Adrenal gland (tissue), 9 donors: ENCODE measurements at regions not wholly inside any gene's neighbourhood (a gene's known extent, or its start where the extent isn't known, plus 50 kb on each side); places are given as distances from the start of the nearest gene placed in this dataset.

ENCODE experiments used
- DNase-seq, 7 donors: peaks; one replicate each; pipeline ENCODE4 v3.0.0-alpha.2; 2019 to 2020
- H3K27ac ChIP-seq, 5 donors: fragments of 200-600 bp; sonication (generic) in 4 of 5; 1 replicate in 3 of 5; 2 replicates in 2 of 5; pipeline versions ENCODE4 v1.5.1 to v1.8.0; 2016 to 2020; ENCODE audit warnings: mild to moderate bottlenecking in 1 of 5
- H3K27me3 ChIP-seq: fragments of 200-600 bp; 2 replicates; pipeline ENCODE4 v1.8.0; 2021
- H3K36me3 ChIP-seq, 2 donors: fragments of 200-600 bp; replicated peaks in 1 of 2; 1 replicate in 1 of 2; 2 replicates in 1 of 2; pipeline versions ENCODE4 v1.5.1 to v1.8.0; 2018 to 2022
- H3K4me1 ChIP-seq, 2 donors: fragments of 200-600 bp; replicated peaks in 1 of 2; 1 replicate in 1 of 2; 2 replicates in 1 of 2; pipeline versions ENCODE4 v1.5.1 to v1.8.0; 2018 to 2021
- H3K4me3 ChIP-seq, 4 donors: fragments of 200-600 bp; sonication (generic) in 3 of 4; one replicate each; pipeline ENCODE4 v1.5.1; 2016 to 2018
- H3K9me3 ChIP-seq, 3 donors: fragments of 200-600 bp; sonication (generic) in 1 of 3; replicated peaks in 1 of 3; 1 replicate in 2 of 3; 2 replicates in 1 of 3; pipeline versions ENCODE4 v1.5.1 to v1.8.0; 2016 to 2021
- POLR2A ChIP-seq, 2 donors: fragments of 450-650 bp; IDR thresholded peaks; one replicate each; pipeline ENCODE4 v1.6.1; 2017; ENCODE audit warnings: antibody characterized with exemption in 2 of 2, mild to moderate bottlenecking in 2 of 2, moderate library complexity in 1 of 2
- WGBS, 4 donors: extraction: QIAGEN DNeasy Blood & Tissue Kit in 2 of 4; methylation state at CpG; one replicate each; pipeline versions ENCODE4 v1.1.5 to v1.1.7; 2013 to 2017; 5-methylcytosine and 5-hydroxymethylcytosine counted together
- intact Hi-C, 2 donors: fragments of 100-400 bp; cut with DNase I; formaldehyde crosslinking; loops; one replicate each; pipeline versions ENCODE4 v1.14.1 to v1.15.0; 2022 to 2023
- TF ChIP-seq, protein P1 (sequence below), 6 experiments: fragments of 450-650 bp in 4 of 6; fragments of 200-600 bp in 2 of 6; sonication (generic) in 1 of 6; IDR thresholded peaks; 1 replicate in 5 of 6; 2 replicates in 1 of 6; pipeline versions ENCODE4 v1.5.1 to v1.8.0; 2016 to 2021; ENCODE audit warnings: antibody characterized with exemption in 6 of 6, mild to moderate bottlenecking in 2 of 6, moderate library complexity in 1 of 6
- donor health status: healthy with polysubstance abuse.
- donor health status: Bipolar disorder and iron deficiency.
- donor health status: DM: yes; HTN: yes; CAD: no.
- donor health status: DM: no; HTN: no; CAD: no.
- donor health status: DM: no; HTN: no; CAD: no.

DNA sequence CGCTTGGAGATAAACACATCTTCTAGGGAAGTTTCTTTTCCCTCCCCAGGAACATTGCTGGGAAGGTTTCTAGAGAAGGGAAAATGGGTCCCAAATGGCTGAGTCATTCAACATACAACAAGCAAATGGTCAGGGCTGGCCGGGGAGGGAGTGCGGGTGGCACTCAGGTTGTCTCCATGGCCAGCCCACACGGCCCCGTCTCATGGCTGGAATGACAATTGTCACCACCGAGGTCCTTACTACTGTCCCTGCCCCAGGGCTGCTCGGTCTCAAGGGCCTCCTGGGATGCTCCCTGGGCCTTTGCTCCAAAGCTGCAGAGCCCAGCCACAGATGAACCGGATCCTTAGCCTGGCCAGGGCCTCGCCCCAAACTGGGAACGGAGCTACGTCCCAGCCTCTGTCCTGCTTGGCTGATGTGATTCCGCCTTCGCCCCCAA lies 121.9 kb downstream of the FGF18 start:
- Histone ChIP-seq H3K4me3 (no peak overlapping the region), H3K9me3 (no peaks in the 10 kb centered on the region), H3K4me1 (no peaks in the 10 kb centered on the region), H3K27me3 (peaks cover 6% of the 10 kb centered on the region), H3K27ac (no peak overlapping the region), H3K36me3 (no peaks in the 10 kb centered on the region)
- 86 to 92% (median 90%) methylated on average over 12 to 13 of the region's 13 CpGs for whole genome bisulfite sequencing, 4 donors
- DNase-seq = no peak
- no peak for TF ChIP-seq POLR2A (IDR thresholded peaks at IDR 0.05)
- TF ChIP-seq, protein P1, sequence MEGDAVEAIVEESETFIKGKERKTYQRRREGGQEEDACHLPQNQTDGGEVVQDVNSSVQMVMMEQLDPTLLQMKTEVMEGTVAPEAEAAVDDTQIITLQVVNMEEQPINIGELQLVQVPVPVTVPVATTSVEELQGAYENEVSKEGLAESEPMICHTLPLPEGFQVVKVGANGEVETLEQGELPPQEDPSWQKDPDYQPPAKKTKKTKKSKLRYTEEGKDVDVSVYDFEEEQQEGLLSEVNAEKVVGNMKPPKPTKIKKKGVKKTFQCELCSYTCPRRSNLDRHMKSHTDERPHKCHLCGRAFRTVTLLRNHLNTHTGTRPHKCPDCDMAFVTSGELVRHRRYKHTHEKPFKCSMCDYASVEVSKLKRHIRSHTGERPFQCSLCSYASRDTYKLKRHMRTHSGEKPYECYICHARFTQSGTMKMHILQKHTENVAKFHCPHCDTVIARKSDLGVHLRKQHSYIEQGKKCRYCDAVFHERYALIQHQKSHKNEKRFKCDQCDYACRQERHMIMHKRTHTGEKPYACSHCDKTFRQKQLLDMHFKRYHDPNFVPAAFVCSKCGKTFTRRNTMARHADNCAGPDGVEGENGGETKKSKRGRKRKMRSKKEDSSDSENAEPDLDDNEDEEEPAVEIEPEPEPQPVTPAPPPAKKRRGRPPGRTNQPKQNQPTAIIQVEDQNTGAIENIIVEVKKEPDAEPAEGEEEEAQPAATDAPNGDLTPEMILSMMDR (IDR thresholded peaks at IDR 0.05) = no peak
- intact Hi-C loops = no loop called here

DNA sequence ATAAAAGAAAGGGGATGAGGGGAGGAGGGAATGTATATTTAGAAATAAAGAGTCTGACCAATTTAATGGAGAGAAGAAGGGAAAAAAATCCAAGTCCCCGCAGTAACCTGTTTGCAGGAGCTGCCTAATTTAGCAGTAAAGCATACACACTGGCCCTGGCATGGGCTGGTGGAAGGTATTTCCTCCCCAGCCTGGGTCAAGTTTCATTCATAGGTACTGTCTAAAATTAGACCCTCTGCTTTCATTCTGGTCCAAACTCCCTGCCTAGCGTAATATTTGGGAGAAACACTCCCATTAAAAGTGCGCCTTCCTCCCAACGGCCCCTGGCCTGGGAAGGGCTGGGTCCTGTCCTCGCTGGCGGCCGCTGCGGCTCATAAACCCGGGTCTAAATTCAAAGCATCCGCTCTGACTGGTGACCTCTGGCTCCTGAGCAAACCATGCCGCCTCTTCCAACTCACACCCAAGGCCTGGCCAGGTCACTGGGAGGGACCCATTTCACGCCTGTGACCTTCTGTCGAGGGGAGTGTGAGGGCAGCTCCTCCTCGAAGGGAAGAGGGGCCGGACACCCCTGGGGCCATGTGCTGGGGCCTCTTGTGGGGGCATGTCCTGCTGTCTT lies 123.2 kb downstream of the FGF18 start:
- no peak overlapping the region for H3K4me3 ChIP-seq
- intact Hi-C loops = no loop called here
- peaks cover 6% of the 10 kb centered on the region for H3K27me3 ChIP-seq
- H3K36me3 ChIP-seq = no peaks in the 10 kb centered on the region
- WGBS, 4 donors = 59 to 70% (median 67%) methylated on average over 15 of the region's 15 CpGs
- H3K4me1 ChIP-seq = no peaks in the 10 kb centered on the region
- no peak for TF ChIP-seq POLR2A (IDR thresholded peaks at IDR 0.05)
- TF ChIP-seq, protein P1 (IDR thresholded peaks at IDR 0.05) = no peak
- H3K27ac ChIP-seq = no peak overlapping the region
- no peaks in the 10 kb centered on the region for H3K9me3 ChIP-seq
- peak in 1 of 7 donors; percentile 23 for DNase-seq

GRCh38 chr5:171543148-171543815 lies 123.8 kb downstream of the FGF18 start:
- Histone ChIP-seq H3K4me1 (no peaks in the 10 kb centered on the region), H3K36me3 (no peaks in the 10 kb centered on the region), H3K27me3 (peaks cover 6% of the 10 kb centered on the region), H3K27ac (no peak overlapping the region), H3K9me3 (no peaks in the 10 kb centered on the region), H3K4me3 (no peak overlapping the region)
- intact Hi-C loops = no loop called here
- 74 to 83% (median 80%) methylated on average over 13 of the region's 13 CpGs for WGBS, 4 donors
- DNase-seq = no peak
- TF ChIP-seq POLR2A (IDR thresholded peaks at IDR 0.05) = no peak
- TF ChIP-seq, protein P1 (IDR thresholded peaks at IDR 0.05) = no peak

DNA sequence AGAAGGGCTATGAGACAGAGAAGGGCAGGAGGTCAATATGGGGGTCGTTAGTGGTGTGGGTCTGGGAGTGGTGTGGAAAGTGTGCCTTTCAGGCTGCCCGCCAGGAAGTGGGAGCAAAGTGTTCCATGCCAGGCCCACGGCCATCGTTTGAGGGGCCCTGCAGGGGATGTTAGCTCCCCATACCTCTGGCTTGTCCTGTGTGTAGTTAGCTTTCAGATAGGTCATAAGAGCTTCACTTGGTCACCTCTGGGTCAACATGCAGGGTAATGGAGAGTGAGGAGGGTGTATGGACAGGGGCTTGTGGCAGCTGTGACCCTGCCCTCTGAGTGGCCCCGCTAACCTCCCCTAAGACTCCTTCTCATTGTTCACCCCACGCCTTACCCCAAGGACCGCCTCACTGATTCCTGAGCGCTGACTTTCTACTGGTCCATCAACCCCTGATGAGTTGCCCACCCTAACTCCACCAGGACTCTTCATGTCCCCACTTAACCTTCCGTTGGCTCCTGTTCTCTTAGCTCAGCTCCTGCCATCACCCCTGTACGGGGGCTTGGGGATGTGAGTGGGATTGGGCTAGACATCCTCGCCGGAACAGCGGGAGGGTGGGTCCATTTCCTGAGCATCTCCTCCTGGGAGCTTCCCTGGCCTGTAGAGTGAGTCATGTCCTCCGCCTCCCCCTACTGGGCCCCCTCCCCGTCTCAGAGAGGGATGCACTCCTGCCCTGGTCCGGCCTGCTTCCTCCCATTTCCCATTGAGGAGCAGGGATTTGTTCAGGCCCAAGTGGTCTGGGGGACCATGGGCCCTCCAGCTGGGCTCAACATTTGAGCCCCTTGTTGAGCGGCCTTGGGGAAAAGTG lies 125.7 kb downstream of the FGF18 start:
- 87 to 92% (median 90%) methylated on average over 14 to 17 of the region's 17 CpGs for WGBS, 4 donors
- no peaks in the 10 kb centered on the region for H3K9me3 ChIP-seq
- no peak for DNase-seq
- TF ChIP-seq, protein P1 (IDR thresholded peaks at IDR 0.05) = no peak
- TF ChIP-seq POLR2A (IDR thresholded peaks at IDR 0.05) = no peak
- intact Hi-C loops = no loop called here
- no peaks in the 10 kb centered on the region for H3K36me3 ChIP-seq
- no peak overlapping the region for H3K4me3 ChIP-seq
- H3K27me3 ChIP-seq = peaks cover 6% of the 10 kb centered on the region
- no peak overlapping the region for H3K27ac ChIP-seq
- H3K4me1 ChIP-seq = no peaks in the 10 kb centered on the region
